CD14-positive monocyte (primary cell): ENCODE measurements at regions not wholly inside any gene's neighbourhood (a gene's known extent, or its start where the extent isn't known, plus 50 kb on each side); places are given as distances from the start of the nearest gene placed in this dataset.

Source experiments
- DNase-seq, 3 donors: peaks; one replicate each; pipeline ENCODE4 v3.0.0-alpha.2; 2011 to 2022
- H2AFZ ChIP-seq: 2 replicates; pipeline ENCODE4 v1.6.0; 2012; ENCODE audit warnings: mild to moderate bottlenecking, low read depth, low read length, inconsistent platforms; ENCODE audit not compliant: insufficient read depth, poor library complexity, severe bottlenecking
- H3K27ac ChIP-seq, 2 donors: 1 replicate in 1 of 2; 2 replicates in 1 of 2; pipeline ENCODE4 v1.5.1; 2012 to 2013; ENCODE audit warnings: low read length in 2 of 2, control low read depth in 1 of 2, inconsistent platforms in 1 of 2, low read depth in 1 of 2, mild to moderate bottlenecking in 1 of 2
- H3K27me3 ChIP-seq, 2 donors: one replicate each; pipeline versions ENCODE4 v1.6.0 to v1.6.1; 2011 to 2013; ENCODE audit warnings: low read length in 2 of 2; ENCODE audit not compliant: control insufficient read depth in 2 of 2, insufficient read depth in 2 of 2
- H3K36me3 ChIP-seq, 2 donors: replicated peaks in 1 of 2; 1 replicate in 1 of 2; 2 replicates in 1 of 2; pipeline versions ENCODE4 v1.5.1 to v1.6.1; 2012 to 2013; ENCODE audit warnings: low read length in 2 of 2, control low read depth in 1 of 2, inconsistent platforms in 1 of 2, mild to moderate bottlenecking in 1 of 2; ENCODE audit not compliant: insufficient read depth in 2 of 2, control insufficient read depth in 1 of 2
- H3K4me1 ChIP-seq, 2 donors: 1 replicate in 1 of 2; 2 replicates in 1 of 2; pipeline versions ENCODE4 v1.5.1 to v1.6.1; 2012 to 2013; ENCODE audit warnings: low read length in 2 of 2, control low read depth in 1 of 2, inconsistent platforms in 1 of 2, mild to moderate bottlenecking in 1 of 2, moderate library complexity in 1 of 2; ENCODE audit not compliant: insufficient read depth in 2 of 2, control insufficient read depth in 1 of 2
- H3K4me2 ChIP-seq: replicated peaks from 2 replicates; pipeline ENCODE3; 2012; ENCODE audit warnings: low read length, moderate library complexity, mild to moderate bottlenecking; ENCODE audit not compliant: poor library complexity, severe bottlenecking; ENCODE audit errors: extremely low read depth
- H3K4me3 ChIP-seq, 3 experiments: fragments of 200-600 bp in 1 of 3; sonication (generic) in 1 of 3; replicated peaks in 1 of 3; 1 replicate in 2 of 3; 2 replicates in 1 of 3; pipeline ENCODE4 v1.5.1; 2011 to 2013; ENCODE audit warnings: low read length in 3 of 3, mild to moderate bottlenecking in 3 of 3, control low read depth in 2 of 3, low read depth in 2 of 3, inconsistent platforms in 1 of 3, moderate library complexity in 1 of 3
- H3K79me2 ChIP-seq: 2 replicates; pipeline ENCODE4 v1.6.0; 2012; ENCODE audit warnings: mild to moderate bottlenecking, control low read depth, inconsistent platforms, low read length, moderate library complexity; ENCODE audit not compliant: insufficient read depth
- H3K9ac ChIP-seq: 2 replicates; pipeline ENCODE4 v1.6.0; 2017; ENCODE audit warnings: low read length, mild to moderate bottlenecking; ENCODE audit not compliant: insufficient read depth, poor library complexity, severe bottlenecking
- H3K9me3 ChIP-seq, 2 donors: replicated peaks in 1 of 2; 1 replicate in 1 of 2; 2 replicates in 1 of 2; pipeline versions ENCODE4 v1.5.1 to v1.6.1; 2012 to 2013; ENCODE audit warnings: low read length in 2 of 2, control low read depth in 1 of 2; ENCODE audit not compliant: control insufficient read depth in 1 of 2, insufficient read depth in 1 of 2
- H4K20me1 ChIP-seq: 2 replicates; pipeline ENCODE4 v1.6.0; 2012; ENCODE audit warnings: mild to moderate bottlenecking, low read length, control low read depth, moderate library complexity; ENCODE audit not compliant: insufficient read depth
- H3K27ac Mint-ChIP-seq, 7 donors: one replicate each; pipeline ENCODE4 v1.8.0; 2020; ENCODE audit warnings: mild to moderate bottlenecking in 7 of 7, mixed read lengths in 7 of 7, moderate library complexity in 6 of 7, inconsistent platforms in 2 of 7
- H3K27me3 Mint-ChIP-seq, 3 donors: one replicate each; pipeline ENCODE4 v1.8.0; 2021 to 2022; ENCODE audit warnings: low read depth in 3 of 3, mild to moderate bottlenecking in 3 of 3, mixed read lengths in 3 of 3, moderate library complexity in 3 of 3, inconsistent platforms in 1 of 3
- H3K36me3 Mint-ChIP-seq, 2 donors: one replicate each; pipeline ENCODE4 v1.8.0; 2020; ENCODE audit warnings: mixed read lengths in 2 of 2, inconsistent platforms in 1 of 2, mild to moderate bottlenecking in 1 of 2
- H3K4me1 Mint-ChIP-seq: one replicate; pipeline ENCODE4 v1.8.0; 2020; ENCODE audit warnings: mild to moderate bottlenecking, mixed read lengths
- H3K4me3 Mint-ChIP-seq, 2 donors: one replicate each; pipeline ENCODE4 v1.8.0; 2020; ENCODE audit warnings: mild to moderate bottlenecking in 2 of 2, mixed read lengths in 2 of 2, moderate library complexity in 1 of 2
- H3K9me3 Mint-ChIP-seq, 7 donors: one replicate each; pipeline ENCODE4 v1.8.0; 2020 to 2022; ENCODE audit warnings: mixed read lengths in 7 of 7, mild to moderate bottlenecking in 6 of 7, moderate library complexity in 6 of 7, inconsistent platforms in 2 of 7
- CTCF ChIP-seq: fragments of 200-600 bp; IDR thresholded peaks from one replicate; pipeline ENCODE4 v1.8.0; 2022; ENCODE audit warnings: antibody characterized with exemption, mild to moderate bottlenecking
- WGBS: methylation state at CpG from one replicate; pipeline ENCODE4 v1.1.5; 2013; ENCODE audit warnings: missing lambda C conversion rate; ENCODE audit not compliant: insufficient coverage; 5-methylcytosine and 5-hydroxymethylcytosine counted together
- intact Hi-C, 2 donors: fragments of 100-400 bp; cut with micrococcal nuclease; formaldehyde crosslinking; loops; one replicate each; pipeline versions ENCODE4 v1.15.0 to v1.15.1; 2023

- Histone ChIP-seq H4K20me1 (no peaks in the 10 kb centered on the region), H3K27ac (no peak overlapping the region), H2AFZ (no peak overlapping the region), H3K9ac (no peak overlapping the region), H3K4me2 (no peak overlapping the region), H3K4me3 (no peak overlapping the region), H3K4me1 (no peaks in the 10 kb centered on the region), H3K79me2 (no peaks in the 10 kb centered on the region), H3K9me3 (peaks cover 0 to 8% of the 10 kb centered on the region in 2 donors), H3K27me3 (no peaks in the 10 kb centered on the region), H3K36me3 (no peaks in the 10 kb centered on the region)
- no peak for DNase-seq
- Mint-ChIP-seq H3K27me3 (no peaks in the 10 kb centered on the region), H3K4me1 (no peaks in the 10 kb centered on the region), H3K9me3 (peaks cover 0 to 3% (median 0%) of the 10 kb centered on the region in 7 donors), H3K36me3 (no peaks in the 10 kb centered on the region), H3K27ac (no peak overlapping the region), H3K4me3 (no peak overlapping the region)
- intact Hi-C loops = no loop called here
- no peak for TF ChIP-seq CTCF
- no CpG with 5 or more reads among the region's 1 CpG for WGBS
Observed at GRCh38 chr11:23746896-23747295, 750.0 kb upstream of the LUZP2 start.

GRCh38 chr11:23749762-23750430, 747.0 kb upstream of the LUZP2 start:
- no peak overlapping the region for H2AFZ ChIP-seq
- Mint-ChIP-seq H3K9me3 (peaks cover 0 to 5% (median 0%) of the 10 kb centered on the region in 7 donors), H3K36me3 (no peaks in the 10 kb centered on the region), H3K4me3 (no peak overlapping the region), H3K27ac (no peak overlapping the region), H3K27me3 (no peaks in the 10 kb centered on the region), H3K4me1 (no peaks in the 10 kb centered on the region)
- no peaks in the 10 kb centered on the region for H4K20me1 ChIP-seq
- H3K4me3 ChIP-seq = no peak overlapping the region
- no peaks in the 10 kb centered on the region for H3K4me1 ChIP-seq
- no CpG with 5 or more reads among the region's 2 CpGs for WGBS
- no peak overlapping the region for H3K27ac ChIP-seq
- peaks cover 0 to 5% of the 10 kb centered on the region in 2 donors for H3K9me3 ChIP-seq
- DNase-seq = no peak
- H3K27me3 ChIP-seq = no peaks in the 10 kb centered on the region
- intact Hi-C loops = no loop called here
- no peaks in the 10 kb centered on the region for H3K36me3 ChIP-seq
- H3K9ac ChIP-seq = no peak overlapping the region
- TF ChIP-seq CTCF = no peak
- no peak overlapping the region for H3K4me2 ChIP-seq
- H3K79me2 ChIP-seq = no peaks in the 10 kb centered on the region
